SK-N-SH (cell line): ENCODE measurements at regions not wholly inside any gene's neighbourhood (a gene's known extent, or its start where the extent isn't known, plus 50 kb on each side); places are given as distances from the start of the nearest gene placed in this dataset.
A peak's percentile ranks its signal among the peaks of the same experiment; 100 is the strongest.

Experiments
- CTCF ChIA-PET: fragments of 300-600, 350-600 bp; formaldehyde crosslinking; extraction: SDS; loops from one replicate; lab custom pipeline; 2021; lab: Yijun Ruan, JAX
- POLR2A ChIA-PET: fragments of 350-600 bp; sonication (Branson Sonifier 250); formaldehyde crosslinking; extraction: SDS; loops from one replicate; lab custom pipeline; 2020; ENCODE audit warnings: antibody characterized with exemption, inconsistent platforms; lab: Yijun Ruan, JAX
- DNase-seq: peaks from one replicate; pipeline ENCODE4 v3.0.0; 2012
- H2AFZ ChIP-seq: fragments of 200-600 bp; sonication (generic); 2 replicates; pipeline ENCODE4 v1.8.1; 2016; ENCODE audit warnings: antibody characterized with exemption, mild to moderate bottlenecking, low read depth
- H3F3A ChIP-seq: fragments of 200-600 bp; sonication (generic); replicated peaks from 2 replicates; pipeline ENCODE3; 2016; ENCODE audit warnings: antibody characterized with exemption, mild to moderate bottlenecking; ENCODE audit not compliant: insufficient read depth
- H3K27ac ChIP-seq, 2 experiments: fragments of 200-500 bp in 1 of 2; fragments of 200-600 bp in 1 of 2; sonication (Bioruptor generic) in 1 of 2; sonication (generic), shearing (Covaris generic) in 1 of 2; 2 replicates each; pipeline versions ENCODE4 v1.5.1 to v1.6.1; 2014 to 2016; ENCODE audit warnings: low read depth in 2 of 2, inconsistent platforms in 1 of 2, low read length in 1 of 2, mild to moderate bottlenecking in 1 of 2, mixed read lengths in 1 of 2
- H3K27me3 ChIP-seq: fragments of 200-600 bp; sonication (generic), shearing (Covaris generic); 2 replicates; pipeline ENCODE4 v1.6.1; 2016; ENCODE audit warnings: mixed run types; ENCODE audit not compliant: insufficient read depth
- H3K36me3 ChIP-seq, 2 experiments: fragments of 200-500 bp in 1 of 2; fragments of 200-600 bp in 1 of 2; sonication (Bioruptor generic) in 1 of 2; sonication (generic) in 1 of 2; replicated peaks in 1 of 2; 2 replicates each; pipeline versions ENCODE3 to v1.5.1; 2014 to 2016; ENCODE audit warnings: low read length in 1 of 2, mild to moderate bottlenecking in 1 of 2; ENCODE audit not compliant: insufficient read depth in 2 of 2, control insufficient read depth in 1 of 2
- H3K4me1 ChIP-seq, 2 experiments: fragments of 200-500 bp in 1 of 2; fragments of 200-600 bp in 1 of 2; sonication (Bioruptor generic) in 1 of 2; sonication (generic), shearing (Covaris generic) in 1 of 2; 2 replicates each; pipeline versions ENCODE4 v1.5.1 to v1.6.1; 2014 to 2016; ENCODE audit warnings: low read depth in 1 of 2, low read length in 1 of 2, mixed run types in 1 of 2; ENCODE audit not compliant: insufficient read depth in 2 of 2, control insufficient read depth in 1 of 2
- H3K4me2 ChIP-seq: fragments of 200-600 bp; sonication (generic), shearing (Covaris generic); 2 replicates; pipeline ENCODE4 v1.6.1; 2017; ENCODE audit warnings: mixed run types
- H3K4me3 ChIP-seq, 2 experiments: fragments of 200-500 bp in 1 of 2; fragments of 200-600 bp in 1 of 2; sonication (Bioruptor generic) in 1 of 2; sonication (generic), shearing (Covaris generic) in 1 of 2; 2 replicates each; pipeline versions ENCODE4 v1.5.1 to v1.8.1; 2014 to 2016; ENCODE audit warnings: low read depth in 2 of 2, inconsistent platforms in 1 of 2, low read length in 1 of 2, mild to moderate bottlenecking in 1 of 2, mixed read lengths in 1 of 2, moderate library complexity in 1 of 2
- H3K79me2 ChIP-seq: fragments of 200-600 bp; sonication (generic); 2 replicates; pipeline ENCODE4 v1.8.1; 2017; ENCODE audit warnings: mild to moderate bottlenecking; ENCODE audit not compliant: insufficient read depth
- H3K9ac ChIP-seq: fragments of 200-600 bp; sonication (generic); 2 replicates; pipeline ENCODE4 v1.6.1; 2017; ENCODE audit warnings: mixed run types
- H3K9me2 ChIP-seq: fragments of 200-600 bp; sonication (generic); 2 replicates; pipeline ENCODE4 v1.6.1; 2017; ENCODE audit warnings: mixed run types
- H3K9me3 ChIP-seq: fragments of 200-600 bp; sonication (generic); 2 replicates; pipeline ENCODE4 v1.6.1; 2017; ENCODE audit warnings: mixed run types, mild to moderate bottlenecking, moderate library complexity
- H4K20me1 ChIP-seq: fragments of 200-600 bp; sonication (generic); 2 replicates; pipeline ENCODE4 v1.6.1; 2017; ENCODE audit warnings: mild to moderate bottlenecking, mixed run types; ENCODE audit not compliant: insufficient read depth
- CHD2 ChIP-seq: fragments of 150-350 bp; IDR thresholded peaks from 2 replicates; pipeline ENCODE4 v1.6.1; 2018; ENCODE audit warnings: low read length; ENCODE audit not compliant: partially characterized antibody
- CTCF ChIP-seq: fragments of 200-600 bp; sonication (generic); IDR thresholded peaks from 2 replicates; pipeline ENCODE4 v1.6.1; 2017; ENCODE audit warnings: antibody characterized with exemption, mild to moderate bottlenecking, moderate library complexity
- GABPA ChIP-seq: IDR thresholded peaks from 2 replicates; pipeline ENCODE4 v1.4.0; 2012; ENCODE audit warnings: low read depth, mild to moderate bottlenecking
- MAX ChIP-seq: IDR thresholded peaks from 2 replicates; pipeline ENCODE4 v1.4.0; 2012; ENCODE audit warnings: low read depth
- MXI1 ChIP-seq: IDR thresholded peaks from 2 replicates; pipeline ENCODE4 v1.6.1; 2012; ENCODE audit warnings: mild to moderate bottlenecking, low read depth, low read length, improper control_type of control experiment
- PBX3 ChIP-seq: IDR thresholded peaks from 2 replicates; pipeline ENCODE4; 2012
- RAD21 ChIP-seq: IDR thresholded peaks from 2 replicates; pipeline ENCODE4 v1.6.1; 2012; ENCODE audit warnings: mild to moderate bottlenecking, low read length
- REST ChIP-seq: IDR thresholded peaks from 2 replicates; pipeline ENCODE4 v1.6.1; 2012; ENCODE audit warnings: mild to moderate bottlenecking, low read depth, low read length, moderate library complexity
- RFX5 ChIP-seq: IDR thresholded peaks from 2 replicates; pipeline ENCODE4 v1.6.1; 2012; ENCODE audit warnings: mild to moderate bottlenecking, improper control_type of control experiment, low read length
- SMC3 ChIP-seq: IDR thresholded peaks from 2 replicates; pipeline ENCODE4 v1.6.1; 2012; ENCODE audit warnings: low read depth, low read length, improper control_type of control experiment
- TEAD4 ChIP-seq: IDR thresholded peaks from 2 replicates; pipeline ENCODE4 v1.4.0; 2012; ENCODE audit warnings: mild to moderate bottlenecking, borderline replicate concordance; ENCODE audit not compliant: insufficient read depth
- USF2 ChIP-seq: fragments of 150-350 bp; IDR thresholded peaks from 2 replicates; pipeline ENCODE4 v1.6.1; 2017; ENCODE audit warnings: antibody characterized with exemption, low read length, low read depth, borderline replicate concordance
- ZBTB33 ChIP-seq: IDR thresholded peaks from 2 replicates; pipeline ENCODE4 v1.4.0; 2012; ENCODE audit warnings: low read depth, borderline replicate concordance
- WGBS: methylation state at CpG from one replicate; pipeline ENCODE4 v1.1.6; 2017; ENCODE audit warnings: low lambda C conversion rate; 5-methylcytosine and 5-hydroxymethylcytosine counted together

- Histone ChIP-seq H3K9ac (no peak overlapping the region; the same call in 1 of the 2 replicates), H4K20me1 (no peaks in the 10 kb centered on the region), H3K79me2 (no peaks in the 10 kb centered on the region), H3K4me1 (no peaks in the 10 kb centered on the region), H3K9me2 (no peaks in the 10 kb centered on the region), H3K9me3 (no peaks in the 10 kb centered on the region), H3K4me2 (peak overlapping the region; percentile 90), H3K27ac (no peak overlapping the region; a peak in 1 of 4 replicates), H2AFZ (no peak overlapping the region; the same call in 1 of the 2 replicates), H3K4me3 (peak overlapping the region; percentile 54 to 56), H3F3A (no peaks in the 10 kb centered on the region), H3K27me3 (no peaks in the 10 kb centered on the region), H3K36me3 (no peaks in the 10 kb centered on the region)
- CTCF ChIA-PET = interaction anchor here (0.6 kb wide), 2 partner anchors 11 to 115 kb away, joined by 3 read pairs; no protein-coding TSS in a partner anchor
- 7% methylated on average over 27 of the region's 42 CpGs for WGBS
- peak; percentile 88 for DNase-seq
- POLR2A ChIA-PET = no interaction called here
- TF ChIP-seq CTCF (peak; percentile 61), GABPA (0 out of 2 replicates have a peak, but pooled peaks have one; percentile 12), REST (no peak), CHD2 (peak; percentile 71), MXI1 (0 out of 2 replicates have a peak, but pooled peaks have one; percentile 48), PBX3 (no peak), MAX (no peak), RFX5 (no peak; the same call in 1 of the 2 replicates), RAD21 (peak; percentile 36; the same call in 1 of the 2 replicates), SMC3 (peak; percentile 5; the same call in 1 of the 2 replicates), ZBTB33 (no peak), USF2 (no peak), TEAD4 (no peak)
Measured at GRCh38 chr11:67732045-67732787, 57.8 kb upstream of the ALDH3B2 start.
